CD8-positive, alpha-beta memory T cell (primary cell): ENCODE measurements at regions not wholly inside any gene's neighbourhood (a gene's known extent, or its start where the extent isn't known, plus 50 kb on each side); places are given as distances from the start of the nearest gene placed in this dataset.

Experiments
- CTCF ChIA-PET: fragments of 350-600 bp; sonication (Branson Sonifier 250); formaldehyde crosslinking; loops from one replicate; lab custom pipeline; 2021; ENCODE audit warnings: antibody characterized with exemption; lab: Charles Lee
- POLR2A ChIA-PET: fragments of 350-600 bp; sonication (Branson Sonifier 250); formaldehyde crosslinking; loops from one replicate; lab custom pipeline; 2021; ENCODE audit warnings: antibody characterized with exemption; lab: Charles Lee
- DNase-seq, 5 donors: peaks; one replicate each; pipeline versions ENCODE4 v3.0.0 to v3.0.0-alpha.2; 2020 to 2022; ENCODE audit warnings: mixed read lengths in 1 of 5
- H3K27ac ChIP-seq: one replicate; pipeline ENCODE4 v1.7.0; 2013; ENCODE audit warnings: low read depth, mild to moderate bottlenecking, low read length, moderate library complexity
- H3K27me3 ChIP-seq: 2 replicates; pipeline ENCODE4 v1.7.0; 2013; ENCODE audit warnings: low read length, mild to moderate bottlenecking; ENCODE audit not compliant: insufficient read depth, poor library complexity, severe bottlenecking
- H3K36me3 ChIP-seq: 2 replicates; pipeline ENCODE4 v1.7.0; 2013; ENCODE audit warnings: mild to moderate bottlenecking, low read length, moderate library complexity; ENCODE audit not compliant: insufficient read depth
- H3K4me1 ChIP-seq: 2 replicates; pipeline ENCODE4 v1.7.0; 2013; ENCODE audit warnings: mild to moderate bottlenecking, low read length, moderate library complexity; ENCODE audit not compliant: insufficient read depth
- H3K4me3 ChIP-seq: 2 replicates; pipeline ENCODE4 v1.7.0; 2013; ENCODE audit warnings: mild to moderate bottlenecking, low read length
- H3K9me3 ChIP-seq: 2 replicates; pipeline ENCODE4 v1.7.0; 2013; ENCODE audit warnings: mild to moderate bottlenecking, low read length
- H3K27ac Mint-ChIP-seq, 8 donors: one replicate each; pipeline ENCODE4 v1.8.0; 2020 to 2021; ENCODE audit warnings: mixed read lengths in 8 of 8, mild to moderate bottlenecking in 6 of 8, inconsistent platforms in 3 of 8, moderate library complexity in 3 of 8
- H3K27me3 Mint-ChIP-seq, 2 donors: one replicate each; pipeline ENCODE4 v1.8.0; 2020 to 2021; ENCODE audit warnings: mixed read lengths in 2 of 2, mild to moderate bottlenecking in 1 of 2, moderate library complexity in 1 of 2
- H3K36me3 Mint-ChIP-seq, 3 donors: one replicate each; pipeline ENCODE4 v1.8.0; 2020 to 2021; ENCODE audit warnings: mixed read lengths in 3 of 3, inconsistent platforms in 1 of 3, mild to moderate bottlenecking in 1 of 3
- H3K4me1 Mint-ChIP-seq, 3 donors: one replicate each; pipeline ENCODE4 v1.8.0; 2020 to 2021; ENCODE audit warnings: mixed read lengths in 3 of 3, inconsistent platforms in 1 of 3, mild to moderate bottlenecking in 1 of 3
- H3K4me3 Mint-ChIP-seq, 7 donors: one replicate each; pipeline ENCODE4 v1.8.0; 2020 to 2021; ENCODE audit warnings: mixed read lengths in 7 of 7, mild to moderate bottlenecking in 6 of 7, moderate library complexity in 4 of 7, inconsistent platforms in 2 of 7
- H3K9me3 Mint-ChIP-seq, 5 donors: one replicate each; pipeline ENCODE4 v1.8.0; 2020 to 2022; ENCODE audit warnings: mixed read lengths in 5 of 5, mild to moderate bottlenecking in 3 of 5, moderate library complexity in 2 of 5, inconsistent platforms in 1 of 5

DNA sequence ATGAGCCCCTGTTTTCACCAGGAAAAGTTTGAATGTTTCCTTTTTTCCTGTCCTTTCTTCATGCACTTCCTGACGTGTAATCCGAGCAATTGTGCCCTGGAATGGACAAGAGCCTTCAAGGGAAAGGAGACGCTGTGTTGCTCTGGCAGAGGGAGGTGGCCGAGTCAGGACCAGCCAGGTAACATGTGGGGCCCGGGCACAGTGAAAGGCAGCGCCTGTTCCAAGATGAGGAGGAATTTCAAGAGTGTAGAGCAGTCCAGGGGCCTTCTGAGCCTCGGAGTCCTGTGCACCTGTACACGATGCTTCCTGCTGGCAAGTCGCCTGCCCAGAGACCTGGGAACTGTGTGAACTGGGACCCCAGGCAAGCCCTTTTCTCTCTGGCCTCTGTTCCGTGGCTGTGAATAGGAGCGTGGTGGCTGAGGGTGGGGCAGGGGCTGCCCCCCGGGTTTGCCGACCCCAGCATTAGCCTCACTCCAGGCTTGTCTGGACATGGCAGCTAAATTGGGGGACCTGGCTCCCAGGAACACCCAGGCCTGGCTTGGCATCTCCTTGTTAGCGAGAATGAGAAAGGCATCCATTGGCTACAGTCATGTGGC is 92.0 kb downstream of the MYEOV start:
- Mint-ChIP-seq H3K4me3 (no peak overlapping the region), H3K27me3 (peaks cover 0 to 3% of the 10 kb centered on the region in 2 donors), H3K27ac (no peak overlapping the region), H3K9me3 (peaks cover 12 to 21% (median 17%) of the 10 kb centered on the region in 5 donors), H3K4me1 (no peaks in the 10 kb centered on the region), H3K36me3 (peaks cover 0 to 16% (median 0%) of the 10 kb centered on the region in 3 donors)
- Histone ChIP-seq H3K9me3 (peaks cover 4% of the 10 kb centered on the region), H3K36me3 (no peaks in the 10 kb centered on the region), H3K27ac (no peak overlapping the region), H3K27me3 (no peaks in the 10 kb centered on the region), H3K4me1 (no peaks in the 10 kb centered on the region), H3K4me3 (no peak overlapping the region)
- ChIA-PET POLR2A (no interaction called here), CTCF (no interaction called here)
- DNase-seq, result peak in 1 of 5 donors; percentile 17

DNA sequence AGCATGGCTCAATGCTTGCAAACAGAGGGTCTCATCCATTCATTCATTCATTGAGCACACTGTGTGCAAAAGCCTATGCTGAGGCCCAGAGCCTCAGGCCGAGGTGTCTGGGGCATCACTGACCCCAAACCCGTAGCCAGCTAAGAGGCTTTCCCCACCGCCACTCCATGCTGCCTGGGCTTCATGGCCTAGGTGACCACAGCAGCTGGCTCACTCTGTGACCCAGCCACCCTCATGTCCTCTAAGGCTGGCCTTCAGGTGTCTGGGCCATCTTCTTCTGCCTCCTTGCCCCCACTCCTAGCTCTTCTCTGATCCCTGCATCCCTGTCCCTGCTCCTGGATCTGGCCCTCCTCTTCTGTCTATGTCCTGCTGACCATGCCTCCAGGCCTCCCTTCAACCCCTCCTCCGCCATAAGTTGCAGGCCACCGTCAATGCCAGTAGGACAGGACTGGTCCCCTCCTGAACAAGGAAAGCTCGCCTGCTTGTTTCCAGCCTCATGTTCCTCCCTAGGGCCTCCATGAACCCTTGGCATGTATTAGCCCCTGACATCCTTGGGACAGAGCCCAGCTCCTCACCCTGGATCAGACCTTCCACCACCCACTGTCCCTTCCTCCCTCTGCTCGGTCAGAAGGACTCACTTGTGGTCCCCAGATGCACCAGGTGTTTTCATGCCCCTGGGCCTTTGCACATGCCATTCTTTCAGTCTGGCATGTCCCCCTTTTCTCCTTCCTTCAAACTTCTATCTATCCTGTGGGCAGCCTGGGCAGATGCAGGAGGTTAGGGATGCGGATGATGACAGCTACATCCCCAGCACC is 92.8 kb downstream of the MYEOV start:
- Histone ChIP-seq H3K9me3 (peaks cover 4% of the 10 kb centered on the region), H3K36me3 (no peaks in the 10 kb centered on the region), H3K27me3 (no peaks in the 10 kb centered on the region), H3K4me3 (no peak overlapping the region), H3K27ac (no peak overlapping the region), H3K4me1 (no peaks in the 10 kb centered on the region)
- DNase-seq, result peak in 1 of 5 donors; percentile 31
- Mint-ChIP-seq H3K4me1 (no peaks in the 10 kb centered on the region), H3K9me3 (peaks cover 12 to 21% (median 17%) of the 10 kb centered on the region in 5 donors), H3K4me3 (no peak overlapping the region), H3K36me3 (peaks cover 0 to 16% (median 0%) of the 10 kb centered on the region in 3 donors), H3K27me3 (peaks cover 0 to 3% of the 10 kb centered on the region in 2 donors), H3K27ac (no peak overlapping the region)
- ChIA-PET POLR2A (no interaction called here), CTCF (no interaction called here)

DNA sequence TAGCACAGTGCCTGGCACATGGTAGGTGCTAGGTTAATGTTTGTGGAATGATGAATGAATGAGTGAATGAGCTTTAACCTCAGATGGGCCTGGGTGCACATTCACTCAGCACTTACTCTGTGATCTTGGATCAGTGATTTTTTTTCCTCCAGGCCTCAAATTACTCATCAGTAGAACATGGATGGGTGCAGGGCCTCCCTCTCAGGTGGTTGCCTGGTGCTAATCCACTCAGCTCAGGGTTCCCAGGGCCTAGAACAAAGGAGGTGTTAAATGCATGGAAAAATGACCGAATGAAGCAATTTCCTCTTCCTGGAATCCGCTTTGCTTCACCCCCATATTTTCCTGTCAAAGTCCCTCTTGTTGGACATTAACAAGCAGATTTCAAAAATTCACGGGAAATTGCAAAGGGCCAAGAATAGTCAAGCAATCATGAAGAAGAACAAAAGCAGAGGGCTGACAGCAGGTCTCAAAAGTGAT is 93.5 kb downstream of the MYEOV start:
- no peaks in the 10 kb centered on the region for H3K4me1 Mint-ChIP-seq
- ChIA-PET POLR2A (no interaction called here), CTCF (no interaction called here)
- no peak for DNase-seq
- H3K4me3 ChIP-seq, result no peak overlapping the region
- H3K9me3 Mint-ChIP-seq, result peaks cover 12 to 21% (median 17%) of the 10 kb centered on the region in 5 donors
- H3K27me3 ChIP-seq, result no peaks in the 10 kb centered on the region
- H3K27me3 Mint-ChIP-seq, result peaks cover 0 to 3% of the 10 kb centered on the region in 2 donors
- H3K9me3 ChIP-seq, result peaks cover 4% of the 10 kb centered on the region
- no peak overlapping the region for H3K27ac Mint-ChIP-seq
- no peak overlapping the region for H3K27ac ChIP-seq
- H3K4me3 Mint-ChIP-seq, result peak overlapping the region in 1 of 7 donors; percentile 9
- no peaks in the 10 kb centered on the region for H3K36me3 ChIP-seq
- H3K36me3 Mint-ChIP-seq, result peaks cover 0 to 16% (median 0%) of the 10 kb centered on the region in 3 donors
- H3K4me1 ChIP-seq, result no peaks in the 10 kb centered on the region

DNA sequence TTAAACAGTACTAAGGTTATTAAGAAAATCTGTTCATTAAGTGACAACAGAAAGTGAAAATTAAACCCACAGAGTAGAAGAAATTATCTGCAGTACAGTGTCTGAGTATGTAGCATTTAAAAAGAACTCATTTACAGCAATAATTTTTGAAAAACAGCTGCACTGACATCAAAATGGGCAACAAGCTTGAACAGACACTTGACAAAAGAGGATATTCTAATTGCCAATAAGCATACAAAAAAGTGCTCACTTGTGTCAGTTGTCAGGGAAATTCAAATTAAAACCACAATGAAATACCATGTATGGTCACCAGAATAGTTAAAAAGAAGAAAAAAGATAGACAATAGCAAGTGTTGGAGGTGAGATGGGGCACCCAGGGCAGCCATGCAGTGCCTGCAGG is 93.3 kb upstream of the LINC01488 start:
- DNase-seq, result no peak
- H3K27me3 ChIP-seq, result no peaks in the 10 kb centered on the region
- H3K27ac Mint-ChIP-seq, result peak overlapping the region in 1 of 8 donors; percentile 74
- H3K4me1 ChIP-seq, result no peaks in the 10 kb centered on the region
- no peak overlapping the region for H3K4me3 ChIP-seq
- no peak overlapping the region for H3K27ac ChIP-seq
- ChIA-PET POLR2A (no interaction called here), CTCF (no interaction called here)
- H3K36me3 Mint-ChIP-seq, result peaks cover 0 to 16% (median 0%) of the 10 kb centered on the region in 3 donors
- peaks cover 0 to 3% of the 10 kb centered on the region in 2 donors for H3K27me3 Mint-ChIP-seq
- H3K9me3 Mint-ChIP-seq, result peaks cover 12 to 21% (median 17%) of the 10 kb centered on the region in 5 donors
- no peak overlapping the region for H3K4me3 Mint-ChIP-seq
- H3K4me1 Mint-ChIP-seq, result no peaks in the 10 kb centered on the region
- H3K9me3 ChIP-seq, result peaks cover 4% of the 10 kb centered on the region
- H3K36me3 ChIP-seq, result no peaks in the 10 kb centered on the region

DNA sequence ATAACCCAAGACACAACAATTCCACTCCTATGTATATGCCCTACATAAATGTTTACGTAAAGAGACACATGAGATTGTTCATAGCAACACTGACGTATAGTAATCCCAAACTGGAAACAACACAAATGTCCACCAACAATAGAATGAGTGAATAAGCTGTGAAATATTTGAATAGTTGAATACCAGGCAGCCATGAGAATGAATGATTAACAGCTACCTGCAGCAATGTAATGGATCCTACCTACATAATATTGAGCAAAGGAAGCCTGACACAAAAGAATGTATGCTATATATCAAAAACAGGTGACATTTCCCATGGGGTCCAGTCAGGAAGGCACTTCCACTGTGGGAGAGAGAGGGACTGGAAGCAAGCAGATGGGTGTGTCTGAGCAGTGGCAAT is 92.8 kb upstream of the LINC01488 start:
- H3K36me3 Mint-ChIP-seq, result peaks cover 0 to 16% (median 0%) of the 10 kb centered on the region in 3 donors
- no peak overlapping the region for H3K4me3 ChIP-seq
- no peak overlapping the region for H3K4me3 Mint-ChIP-seq
- peaks cover 12 to 21% (median 17%) of the 10 kb centered on the region in 5 donors for H3K9me3 Mint-ChIP-seq
- no peak for DNase-seq
- no peaks in the 10 kb centered on the region for H3K4me1 ChIP-seq
- no peaks in the 10 kb centered on the region for H3K36me3 ChIP-seq
- H3K27ac ChIP-seq, result no peak overlapping the region
- H3K27me3 ChIP-seq, result no peaks in the 10 kb centered on the region
- H3K4me1 Mint-ChIP-seq, result no peaks in the 10 kb centered on the region
- peaks cover 0 to 3% of the 10 kb centered on the region in 2 donors for H3K27me3 Mint-ChIP-seq
- H3K27ac Mint-ChIP-seq, result no peak overlapping the region
- CTCF ChIA-PET, result no interaction called here
- H3K9me3 ChIP-seq, result peaks cover 4% of the 10 kb centered on the region
- POLR2A ChIA-PET, result no interaction called here

DNA sequence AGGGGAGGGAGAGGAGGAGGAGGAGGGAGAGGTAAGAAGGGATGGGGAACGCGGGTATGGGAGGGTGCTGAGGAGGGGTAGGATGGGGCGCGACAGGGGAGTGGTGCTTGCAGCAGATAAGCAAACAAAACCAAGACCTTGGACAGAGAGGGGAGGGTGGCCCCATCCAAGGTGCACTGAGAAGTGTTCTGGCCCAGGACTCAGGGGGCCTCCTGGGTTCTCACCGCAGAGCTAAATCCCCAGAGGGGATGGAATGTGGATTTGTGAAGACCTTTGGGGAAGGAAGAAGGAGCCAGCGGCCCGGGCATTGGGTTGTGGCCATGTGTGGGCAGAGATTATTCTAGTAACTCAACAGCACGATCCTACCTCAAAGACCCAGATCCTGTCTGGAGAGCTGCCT is 90.9 kb upstream of the LINC01488 start:
- DNase-seq, result no peak
- Mint-ChIP-seq H3K4me3 (no peak overlapping the region), H3K36me3 (peaks cover 0 to 16% (median 0%) of the 10 kb centered on the region in 3 donors), H3K9me3 (peaks cover 12 to 21% (median 17%) of the 10 kb centered on the region in 5 donors), H3K27me3 (peaks cover 0 to 4% of the 10 kb centered on the region in 2 donors), H3K27ac (no peak overlapping the region), H3K4me1 (no peaks in the 10 kb centered on the region)
- POLR2A ChIA-PET, result no interaction called here
- H3K4me1 ChIP-seq, result no peaks in the 10 kb centered on the region
- CTCF ChIA-PET, result no interaction called here
- no peaks in the 10 kb centered on the region for H3K27me3 ChIP-seq
- H3K36me3 ChIP-seq, result no peaks in the 10 kb centered on the region
- H3K9me3 ChIP-seq, result peaks cover 4% of the 10 kb centered on the region
- no peak overlapping the region for H3K27ac ChIP-seq
- H3K4me3 ChIP-seq, result no peak overlapping the region

DNA sequence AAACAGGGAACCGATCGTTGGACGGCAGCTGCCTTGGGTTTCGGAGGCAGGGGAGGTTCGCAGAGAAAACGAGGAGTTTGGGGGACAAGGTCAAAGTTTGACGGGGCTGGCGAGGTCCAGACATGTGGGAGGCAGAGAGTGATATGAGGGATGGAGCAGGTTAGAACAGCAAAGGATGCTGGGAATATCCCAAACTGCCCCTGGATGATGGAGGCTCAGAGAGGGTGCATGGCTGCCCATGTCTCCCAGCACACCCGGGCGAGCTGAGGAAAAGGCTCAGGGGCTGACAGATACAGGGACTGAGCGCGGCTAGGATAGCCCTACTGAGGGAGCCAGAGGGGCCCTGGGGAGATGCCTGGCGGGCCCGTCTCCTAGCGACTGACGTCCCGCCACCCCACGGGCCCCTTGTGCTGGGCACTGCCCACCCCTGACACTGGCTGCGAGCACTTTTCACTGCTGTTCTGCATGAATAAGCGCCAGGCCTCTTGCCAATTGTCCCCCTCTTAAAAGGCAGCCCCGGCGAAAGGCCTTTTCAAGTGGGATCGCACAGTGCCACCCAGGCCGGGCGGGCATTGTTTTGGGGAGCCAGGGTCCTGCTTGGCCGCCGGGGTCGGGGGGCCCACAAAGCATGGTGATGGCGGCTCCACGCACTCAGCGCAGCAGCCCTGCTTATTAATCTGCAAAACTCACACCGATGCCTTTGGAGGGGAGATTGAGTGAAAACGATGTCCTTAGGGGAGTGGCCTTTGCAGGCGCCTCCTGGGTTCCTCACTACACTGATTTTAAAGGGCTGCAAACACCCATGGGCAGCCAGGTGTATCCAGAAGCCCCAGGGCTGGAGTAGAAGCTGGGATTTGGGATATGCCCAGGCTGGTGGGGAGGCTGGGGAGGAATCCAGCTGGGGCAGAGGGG is 90.0 kb upstream of the LINC01488 start:
- H3K27ac Mint-ChIP-seq, result no peak overlapping the region
- H3K36me3 Mint-ChIP-seq, result peaks cover 0 to 16% (median 0%) of the 10 kb centered on the region in 3 donors
- ChIA-PET CTCF (no interaction called here), POLR2A (no interaction called here)
- H3K4me1 Mint-ChIP-seq, result no peaks in the 10 kb centered on the region
- peaks cover 0 to 4% of the 10 kb centered on the region in 2 donors for H3K27me3 Mint-ChIP-seq
- H3K27ac ChIP-seq, result no peak overlapping the region
- DNase-seq, result peak in 1 of 5 donors; percentile 19
- H3K36me3 ChIP-seq, result no peaks in the 10 kb centered on the region
- peaks cover 12 to 21% (median 17%) of the 10 kb centered on the region in 5 donors for H3K9me3 Mint-ChIP-seq
- no peaks in the 10 kb centered on the region for H3K27me3 ChIP-seq
- H3K4me1 ChIP-seq, result no peaks in the 10 kb centered on the region
- H3K4me3 Mint-ChIP-seq, result no peak overlapping the region
- peaks cover 4% of the 10 kb centered on the region for H3K9me3 ChIP-seq
- H3K4me3 ChIP-seq, result no peak overlapping the region
